ENCODE measurements at regions not wholly inside any gene's neighbourhood (a gene's known extent, or its start where the extent isn't known, plus 50 kb on each side); places are given as distances from the start of the nearest gene placed in this dataset.

- Histone ChIP-seq H3K9me3 (no peaks in the 10 kb centered on the region), H3K36me3 (no peaks in the 10 kb centered on the region), H3K4me3 (no peak overlapping the region), H3K4me1 (no peaks in the 10 kb centered on the region), H3K27me3 (no peaks in the 10 kb centered on the region), H3K27ac (no peak overlapping the region)
- WGBS, 5 donors: 87 to 100% (median 90%) methylated on average over 1 of the region's 1 CpG
- intact Hi-C loops (cut with DNase I; ENCODE audit: low total_unique reads): no loop called here
- no peak for DNase-seq
- TF ChIP-seq POLR2AphosphoS5 (IDR thresholded peaks at IDR 0.05): no peak
- TF ChIP-seq POLR2A (IDR thresholded peaks at IDR 0.05): no peak
- TF ChIP-seq EP300 (IDR thresholded peaks at IDR 0.05): no peak
- no peak for TF ChIP-seq CTCF (IDR thresholded peaks at IDR 0.05)
Measured at GRCh38 chr11:92626624-92627023, 342.8 kb upstream of the MTNR1B start.

- Histone ChIP-seq H3K9me3 (no peaks in the 10 kb centered on the region), H3K4me3 (no peak overlapping the region), H3K27me3 (no peaks in the 10 kb centered on the region), H3K36me3 (no peaks in the 10 kb centered on the region), H3K27ac (no peak overlapping the region), H3K4me1 (no peaks in the 10 kb centered on the region)
- no peak for DNase-seq
- intact Hi-C loops (cut with DNase I; ENCODE audit: low total_unique reads): no loop called here
- no peak for TF ChIP-seq EP300 (IDR thresholded peaks at IDR 0.05)
- TF ChIP-seq POLR2AphosphoS5 (IDR thresholded peaks at IDR 0.05): no peak
- TF ChIP-seq CTCF (IDR thresholded peaks at IDR 0.05): no peak
- TF ChIP-seq POLR2A (IDR thresholded peaks at IDR 0.05): no peak
- 82 to 88% (median 84%) methylated on average over 7 of the region's 7 CpGs for WGBS, 5 donors
Measured at GRCh38 chr11:92627615-92628256, 341.7 kb upstream of the MTNR1B start.

GRCh38 chr11:92628401-92629292 lies 340.8 kb upstream of the MTNR1B start:
- Histone ChIP-seq H3K36me3 (no peaks in the 10 kb centered on the region), H3K9me3 (no peaks in the 10 kb centered on the region), H3K27ac (no peak overlapping the region), H3K4me3 (no peak overlapping the region), H3K27me3 (no peaks in the 10 kb centered on the region), H3K4me1 (no peaks in the 10 kb centered on the region)
- intact Hi-C loops (cut with DNase I; ENCODE audit: low total_unique reads): no loop called here
- TF ChIP-seq CTCF (IDR thresholded peaks at IDR 0.05) (no peak), POLR2A (IDR thresholded peaks at IDR 0.05) (no peak), EP300 (IDR thresholded peaks at IDR 0.05) (no peak), POLR2AphosphoS5 (IDR thresholded peaks at IDR 0.05) (no peak)
- 44 to 53% (median 51%) methylated on average over 4 of the region's 4 CpGs for WGBS, 5 donors
- peak in 1 of 2 donors; percentile 67 for DNase-seq

GRCh38 chr11:92632495-92632894 lies 337.0 kb upstream of the MTNR1B start:
- Histone ChIP-seq H3K36me3 (no peaks in the 10 kb centered on the region), H3K27me3 (no peaks in the 10 kb centered on the region), H3K27ac (no peak overlapping the region), H3K9me3 (no peaks in the 10 kb centered on the region), H3K4me1 (no peaks in the 10 kb centered on the region), H3K4me3 (no peak overlapping the region)
- DNase-seq: no peak
- 32 to 45% (median 34%) methylated on average over 3 of the region's 3 CpGs for WGBS, 5 donors
- TF ChIP-seq CTCF (IDR thresholded peaks at IDR 0.05) (no peak), POLR2A (IDR thresholded peaks at IDR 0.05) (no peak), EP300 (IDR thresholded peaks at IDR 0.05) (no peak), POLR2AphosphoS5 (IDR thresholded peaks at IDR 0.05) (no peak)
- intact Hi-C loops (cut with DNase I; ENCODE audit: low total_unique reads): no loop called here

All from stomach (tissue), 8 donors.